ENCODE measurements at regions not wholly inside any gene's neighbourhood (a gene's known extent, or its start where the extent isn't known, plus 50 kb on each side); places are given as distances from the start of the nearest gene placed in this dataset.

DNA sequence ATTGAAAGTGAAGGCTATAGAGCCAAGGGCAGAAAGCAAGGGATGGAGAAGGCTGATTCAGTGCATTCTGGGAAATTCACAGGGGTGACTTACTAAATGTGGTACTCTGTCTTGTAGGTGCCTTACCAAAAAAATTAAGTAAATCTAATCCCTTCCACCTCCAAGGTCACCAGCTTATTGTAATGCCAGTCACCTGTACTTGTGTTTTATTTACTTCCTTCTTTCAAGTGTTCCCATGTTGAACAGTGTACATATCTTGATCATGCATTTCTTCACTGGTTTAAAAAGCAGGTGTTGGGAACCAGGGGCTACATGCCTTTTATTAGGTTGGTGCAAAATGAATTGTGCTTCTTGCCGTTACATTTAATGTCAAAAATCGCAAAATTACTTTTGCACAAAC, 137.0 kb upstream of the ARHGAP28 start:
- no peaks in the 10 kb centered on the region for H3K36me3 ChIP-seq (ENCODE audit: low read length)
- no peaks in the 10 kb centered on the region for H3K9me3 ChIP-seq (ENCODE audit: insufficient read depth, low read length)
- no peaks in the 10 kb centered on the region for H3F3A ChIP-seq (ENCODE audit: insufficient read depth)
- no peaks in the 10 kb centered on the region for H3K27me3 ChIP-seq (ENCODE audit: low read length)
- H3K27ac ChIP-seq (ENCODE audit: low read depth, low read length): no peak overlapping the region
- no peak overlapping the region for H3K4me3 ChIP-seq (ENCODE audit: insufficient read depth, low read length, poor library complexity, severe bottlenecking)
- H3K79me2 ChIP-seq (ENCODE audit: insufficient read depth, low read length): no peaks in the 10 kb centered on the region
- no peak overlapping the region for H3K9ac ChIP-seq (ENCODE audit: low read length)
- H3K9me2 ChIP-seq (replicated peaks; ENCODE audit: insufficient read depth, low read length): no peaks in the 10 kb centered on the region
- no peak for TF ChIP-seq EZH2phosphoT487 (conservative IDR thresholded peaks at IDR 0.05; ENCODE audit: low read length)
- TF ChIP-seq, protein P1, sequence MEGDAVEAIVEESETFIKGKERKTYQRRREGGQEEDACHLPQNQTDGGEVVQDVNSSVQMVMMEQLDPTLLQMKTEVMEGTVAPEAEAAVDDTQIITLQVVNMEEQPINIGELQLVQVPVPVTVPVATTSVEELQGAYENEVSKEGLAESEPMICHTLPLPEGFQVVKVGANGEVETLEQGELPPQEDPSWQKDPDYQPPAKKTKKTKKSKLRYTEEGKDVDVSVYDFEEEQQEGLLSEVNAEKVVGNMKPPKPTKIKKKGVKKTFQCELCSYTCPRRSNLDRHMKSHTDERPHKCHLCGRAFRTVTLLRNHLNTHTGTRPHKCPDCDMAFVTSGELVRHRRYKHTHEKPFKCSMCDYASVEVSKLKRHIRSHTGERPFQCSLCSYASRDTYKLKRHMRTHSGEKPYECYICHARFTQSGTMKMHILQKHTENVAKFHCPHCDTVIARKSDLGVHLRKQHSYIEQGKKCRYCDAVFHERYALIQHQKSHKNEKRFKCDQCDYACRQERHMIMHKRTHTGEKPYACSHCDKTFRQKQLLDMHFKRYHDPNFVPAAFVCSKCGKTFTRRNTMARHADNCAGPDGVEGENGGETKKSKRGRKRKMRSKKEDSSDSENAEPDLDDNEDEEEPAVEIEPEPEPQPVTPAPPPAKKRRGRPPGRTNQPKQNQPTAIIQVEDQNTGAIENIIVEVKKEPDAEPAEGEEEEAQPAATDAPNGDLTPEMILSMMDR (IDR thresholded peaks at IDR 0.05; ENCODE audit: insufficient read depth, low read length, poor library complexity, severe bottlenecking): no peak
- no peaks in the 10 kb centered on the region for H4K20me1 ChIP-seq (ENCODE audit: low read depth, low read length)
- H3K4me2 ChIP-seq (ENCODE audit: low read depth, low read length, poor library complexity, severe bottlenecking): no peak overlapping the region
- H2AFZ ChIP-seq (ENCODE audit: low read depth, low read length, severe bottlenecking): no peak overlapping the region

DNA sequence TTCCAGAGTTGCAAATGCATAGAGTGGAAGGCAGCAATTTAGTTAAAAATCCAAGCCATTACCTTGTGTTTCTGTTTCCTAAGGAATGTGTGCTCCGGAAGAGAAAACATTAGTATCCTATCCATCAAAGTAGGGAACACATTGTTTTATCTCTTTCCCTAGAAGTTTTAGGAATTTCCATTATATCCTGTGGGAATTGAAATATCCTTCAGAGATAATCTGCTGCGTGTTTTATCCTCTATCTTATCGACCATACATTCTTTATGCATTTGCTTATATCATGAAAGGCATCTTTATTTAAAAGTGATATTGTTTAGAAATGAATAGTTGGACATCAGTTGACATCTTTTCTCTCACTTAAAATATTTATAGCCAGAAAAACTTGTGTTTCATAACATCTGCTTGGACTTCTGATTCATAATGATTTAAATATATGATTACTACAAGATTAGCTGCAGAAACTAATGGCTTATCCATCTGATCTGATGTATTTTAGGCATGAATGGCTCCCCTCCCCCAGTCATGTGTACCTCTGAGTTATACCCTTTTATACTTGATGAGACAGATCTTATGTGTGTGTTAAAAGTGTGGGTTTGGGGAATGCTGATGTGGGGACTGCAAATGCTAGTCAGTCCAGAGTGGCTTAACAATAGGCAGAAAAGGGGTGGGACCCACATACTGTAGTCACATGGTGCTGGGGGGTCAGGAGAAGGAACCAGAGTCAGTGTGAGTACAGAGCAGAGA, 136.2 kb upstream of the ARHGAP28 start:
- H3K9me3 ChIP-seq (ENCODE audit: insufficient read depth, low read length): no peaks in the 10 kb centered on the region
- no peaks in the 10 kb centered on the region for H3F3A ChIP-seq (ENCODE audit: insufficient read depth)
- no peaks in the 10 kb centered on the region for H3K36me3 ChIP-seq (ENCODE audit: low read length)
- no peak for TF ChIP-seq EZH2phosphoT487 (conservative IDR thresholded peaks at IDR 0.05; ENCODE audit: low read length)
- TF ChIP-seq, protein P1 (IDR thresholded peaks at IDR 0.05; ENCODE audit: insufficient read depth, low read length, poor library complexity, severe bottlenecking): no peak
- H4K20me1 ChIP-seq (ENCODE audit: low read depth, low read length): no peaks in the 10 kb centered on the region
- H3K9me2 ChIP-seq (replicated peaks; ENCODE audit: insufficient read depth, low read length): no peaks in the 10 kb centered on the region
- no peak overlapping the region for H3K27ac ChIP-seq (ENCODE audit: low read depth, low read length)
- H3K9ac ChIP-seq (ENCODE audit: low read length): no peak overlapping the region
- H3K27me3 ChIP-seq (ENCODE audit: low read length): no peaks in the 10 kb centered on the region
- H3K4me2 ChIP-seq (ENCODE audit: low read depth, low read length, poor library complexity, severe bottlenecking): no peak overlapping the region
- no peak overlapping the region for H2AFZ ChIP-seq (ENCODE audit: low read depth, low read length, severe bottlenecking)
- no peaks in the 10 kb centered on the region for H3K79me2 ChIP-seq (ENCODE audit: insufficient read depth, low read length)
- H3K4me3 ChIP-seq (ENCODE audit: insufficient read depth, low read length, poor library complexity, severe bottlenecking): no peak overlapping the region

DNA sequence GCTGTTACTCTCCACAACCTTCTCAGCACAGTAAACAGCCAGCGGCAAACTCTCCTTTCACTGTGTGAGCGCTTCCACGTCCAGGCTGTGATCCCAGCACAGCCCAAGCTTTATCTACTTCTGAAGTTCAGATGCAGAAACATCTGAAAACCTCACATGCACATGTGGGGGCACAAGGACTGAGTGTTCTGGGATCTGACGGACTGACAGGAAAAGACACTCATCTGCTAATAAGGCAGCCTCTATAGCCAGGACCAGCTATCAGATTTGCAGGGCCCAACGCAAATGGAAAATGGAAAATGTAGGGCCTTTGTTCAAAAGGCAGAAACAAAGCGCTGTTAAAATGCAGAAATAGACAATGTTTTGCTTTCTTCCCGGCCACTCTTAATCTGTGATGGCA, 133.8 kb upstream of the ARHGAP28 start:
- no peaks in the 10 kb centered on the region for H3K79me2 ChIP-seq (ENCODE audit: insufficient read depth, low read length)
- H3K4me2 ChIP-seq (ENCODE audit: low read depth, low read length, poor library complexity, severe bottlenecking): no peak overlapping the region
- H4K20me1 ChIP-seq (ENCODE audit: low read depth, low read length): no peaks in the 10 kb centered on the region
- no peak overlapping the region for H3K27ac ChIP-seq (ENCODE audit: low read depth, low read length)
- no peaks in the 10 kb centered on the region for H3K36me3 ChIP-seq (ENCODE audit: low read length)
- no peak overlapping the region for H2AFZ ChIP-seq (ENCODE audit: low read depth, low read length, severe bottlenecking)
- no peaks in the 10 kb centered on the region for H3F3A ChIP-seq (ENCODE audit: insufficient read depth)
- no peak overlapping the region for H3K4me3 ChIP-seq (ENCODE audit: insufficient read depth, low read length, poor library complexity, severe bottlenecking)
- no peaks in the 10 kb centered on the region for H3K27me3 ChIP-seq (ENCODE audit: low read length)
- no peaks in the 10 kb centered on the region for H3K9me2 ChIP-seq (replicated peaks; ENCODE audit: insufficient read depth, low read length)
- H3K9ac ChIP-seq (ENCODE audit: low read length): no peak overlapping the region
- TF ChIP-seq, protein P1 (IDR thresholded peaks at IDR 0.05; ENCODE audit: insufficient read depth, low read length, poor library complexity, severe bottlenecking): no peak
- TF ChIP-seq EZH2phosphoT487 (conservative IDR thresholded peaks at IDR 0.05; ENCODE audit: low read length): no peak
- no peaks in the 10 kb centered on the region for H3K9me3 ChIP-seq (ENCODE audit: insufficient read depth, low read length)

Data from SU-DHL-6 (cell line).